ENCODE measurements at regions not wholly inside any gene's neighbourhood (a gene's known extent, or its start where the extent isn't known, plus 50 kb on each side); places are given as distances from the start of the nearest gene placed in this dataset.
"Not testable (repeated sequence)": the region's sequence is repeated elsewhere in the genome, so short reads cannot be mapped to it uniquely, and the experiment has no call there.

DNA sequence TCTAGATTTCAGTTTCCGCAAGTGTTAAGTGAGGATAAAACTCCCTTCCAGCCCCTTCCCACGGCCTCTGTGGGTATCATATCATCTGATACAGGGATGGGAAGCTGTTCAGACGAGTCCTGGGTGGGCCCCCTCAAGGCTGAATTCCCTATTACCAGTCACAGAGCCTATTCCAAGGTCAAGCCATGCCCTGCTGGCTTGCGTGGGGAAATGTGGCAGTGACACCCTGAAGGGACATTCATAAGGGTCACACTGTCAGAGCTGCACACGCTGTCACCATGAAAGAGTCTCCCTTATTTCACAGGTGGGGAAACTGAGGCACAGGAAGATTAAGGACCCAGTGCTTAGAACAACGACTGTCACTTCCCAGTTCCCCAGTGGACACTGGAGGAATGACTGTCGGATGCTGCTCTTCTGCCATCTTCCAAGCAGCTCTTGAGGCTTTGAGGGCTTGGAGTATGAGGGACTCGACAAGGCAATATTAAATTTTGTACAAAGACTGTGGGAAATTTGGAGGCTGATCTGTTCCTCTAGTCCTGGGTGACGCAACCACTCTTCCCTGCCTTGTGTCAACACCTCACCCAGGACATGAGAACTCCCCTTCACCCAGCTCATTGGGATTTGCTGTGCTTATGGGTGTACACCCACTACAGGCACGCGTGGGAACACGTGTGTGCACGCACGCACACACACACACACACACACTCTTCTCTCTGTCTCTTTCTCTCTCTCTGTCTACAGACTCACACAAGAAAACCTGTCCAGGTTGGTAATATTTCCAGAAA is 386.0 kb downstream of the RPS24 start:
- no peak for DNase-seq

DNA sequence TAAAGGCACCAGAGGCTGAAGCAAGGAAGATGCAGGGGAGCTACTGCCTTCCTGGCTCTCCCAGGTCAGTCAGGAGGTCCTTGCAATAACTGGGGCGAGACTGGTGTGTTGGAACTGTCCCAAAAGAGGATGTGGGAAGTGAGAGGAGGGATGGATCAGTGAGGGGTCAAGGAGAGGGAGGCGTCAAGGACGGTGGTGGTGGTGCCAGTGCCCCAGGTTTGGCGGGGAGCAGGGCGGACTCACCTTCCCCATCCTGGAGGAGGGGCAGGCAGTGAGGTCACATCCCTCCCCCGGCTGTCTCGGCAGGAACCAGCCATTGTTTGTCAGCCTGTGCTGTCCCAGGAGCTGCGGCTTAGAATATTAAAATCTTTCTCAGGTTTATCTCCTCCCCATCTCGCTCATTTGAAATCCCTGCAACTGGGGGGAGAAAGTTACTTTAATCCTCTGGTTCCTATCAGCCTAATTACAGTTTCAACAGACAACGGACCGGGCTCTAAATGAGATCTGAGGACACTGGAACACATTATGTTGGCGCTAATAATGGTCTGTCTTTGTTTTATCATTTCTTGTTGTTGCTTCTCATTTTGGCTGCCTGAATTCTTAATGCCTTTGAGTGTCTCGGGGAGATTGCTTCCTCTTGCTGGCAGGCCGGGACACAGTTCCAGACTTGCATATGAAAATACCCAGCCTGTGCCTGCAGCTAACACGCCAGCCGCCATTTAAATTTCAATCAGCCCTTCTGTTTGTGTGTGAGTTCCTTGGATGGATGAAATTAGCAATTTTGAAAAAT is 387.5 kb downstream of the RPS24 start:
- no peak for DNase-seq

DNA sequence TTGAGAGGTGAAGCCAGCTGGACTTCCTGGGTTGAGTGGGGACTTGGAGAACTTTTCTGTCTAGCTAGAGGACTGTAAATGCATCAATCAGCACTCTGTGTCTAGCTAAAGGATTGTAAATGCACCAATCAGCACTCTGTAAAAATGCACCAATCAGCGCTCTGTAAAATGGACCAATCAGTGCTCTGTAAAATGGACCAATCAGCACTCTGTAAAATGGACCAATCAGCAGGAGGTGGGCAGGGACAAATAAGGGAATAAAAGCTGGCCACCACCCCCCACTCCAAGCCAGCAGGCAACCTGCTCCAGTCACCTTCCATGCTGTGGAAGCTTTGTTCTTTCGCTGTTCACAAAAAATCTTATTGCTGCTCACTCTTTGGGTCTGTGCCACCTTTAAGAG is 390.4 kb downstream of the RPS24 start:
- DNase-seq = not testable (repeated sequence)

DNA sequence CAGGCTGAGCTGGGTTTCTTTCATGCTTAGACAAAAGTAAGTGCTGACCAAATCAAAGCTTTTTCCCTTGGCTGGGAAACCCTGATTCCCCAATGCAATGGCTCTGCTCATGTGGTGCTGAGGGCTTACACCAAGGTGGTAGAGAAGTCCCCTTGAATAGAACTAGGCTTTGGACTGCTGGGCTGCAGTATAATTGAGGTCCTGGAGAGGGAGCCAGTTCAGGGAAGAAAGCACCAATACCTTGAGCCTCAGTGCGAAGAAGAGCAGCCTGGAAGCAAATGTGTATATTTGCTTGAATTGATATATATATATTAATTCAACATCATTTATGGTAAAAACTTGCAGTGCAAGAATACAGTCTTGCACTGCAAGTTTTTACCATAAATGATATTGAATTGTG is 391.1 kb downstream of the RPS24 start:
- no peak for DNase-seq

DNA sequence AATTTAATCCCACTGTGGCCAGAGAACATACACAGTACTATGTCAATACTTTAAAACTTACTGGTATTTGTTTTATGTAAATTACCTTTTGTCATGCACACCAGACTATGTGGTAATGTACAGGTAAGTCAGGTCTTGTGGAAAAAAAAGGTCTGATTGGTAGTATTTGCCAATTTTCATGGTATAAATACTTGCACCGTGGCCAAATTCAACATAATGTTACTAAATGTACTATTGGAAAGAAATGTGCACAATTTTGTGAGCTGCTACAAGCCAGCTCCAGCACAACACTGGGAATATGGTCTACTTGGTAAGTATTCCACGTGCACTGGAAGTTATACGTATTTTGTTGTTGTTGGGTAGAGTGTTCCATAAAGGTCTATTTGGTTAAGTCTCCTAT is 392.5 kb downstream of the RPS24 start:
- DNase-seq = no peak

DNA sequence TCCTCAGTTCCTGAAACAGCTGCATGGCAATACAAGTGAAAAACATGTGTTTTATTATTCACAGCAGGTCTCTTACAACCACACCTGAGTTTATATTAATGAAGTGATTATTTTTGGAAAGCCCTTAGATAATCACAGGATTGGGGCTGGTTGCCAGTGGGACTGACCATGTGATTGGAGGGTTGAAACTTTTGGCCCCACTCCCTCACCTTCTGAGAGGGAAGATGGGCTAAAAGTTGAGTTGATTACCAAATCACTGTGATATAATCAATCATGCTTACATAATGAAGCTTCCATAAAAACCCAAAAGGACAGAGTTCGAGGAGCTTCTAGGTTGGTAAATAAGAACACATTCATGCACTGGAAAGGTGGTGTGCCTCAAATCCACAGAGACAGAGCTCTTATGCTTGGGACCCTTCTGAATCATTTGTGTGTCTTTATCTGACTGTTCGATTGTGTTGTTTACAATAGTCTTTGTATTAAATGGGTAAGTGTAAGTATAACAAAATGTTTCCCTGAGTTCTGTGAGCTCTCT is 393.9 kb downstream of the RPS24 start:
- no peak for DNase-seq

DNA sequence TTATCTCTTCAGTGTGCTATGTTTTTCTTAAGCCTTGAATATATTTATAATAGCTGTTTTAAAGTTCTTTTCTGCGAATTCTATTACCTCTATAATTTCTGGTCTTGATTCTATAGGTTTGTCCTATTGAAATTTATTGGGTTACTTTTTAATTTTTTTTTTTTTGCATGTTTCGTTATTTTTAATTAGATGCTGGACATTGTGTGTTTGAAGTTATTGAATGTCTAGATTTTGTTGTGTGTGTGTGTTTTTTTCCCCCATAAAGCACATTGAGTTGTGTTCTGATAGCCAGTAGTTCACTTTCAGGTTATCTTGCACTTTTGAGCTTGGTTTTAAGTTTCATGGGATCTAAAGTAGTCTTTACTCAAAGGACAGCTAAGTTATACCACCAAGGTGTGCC is 394.9 kb downstream of the RPS24 start:
- DNase-seq = no peak

DNA sequence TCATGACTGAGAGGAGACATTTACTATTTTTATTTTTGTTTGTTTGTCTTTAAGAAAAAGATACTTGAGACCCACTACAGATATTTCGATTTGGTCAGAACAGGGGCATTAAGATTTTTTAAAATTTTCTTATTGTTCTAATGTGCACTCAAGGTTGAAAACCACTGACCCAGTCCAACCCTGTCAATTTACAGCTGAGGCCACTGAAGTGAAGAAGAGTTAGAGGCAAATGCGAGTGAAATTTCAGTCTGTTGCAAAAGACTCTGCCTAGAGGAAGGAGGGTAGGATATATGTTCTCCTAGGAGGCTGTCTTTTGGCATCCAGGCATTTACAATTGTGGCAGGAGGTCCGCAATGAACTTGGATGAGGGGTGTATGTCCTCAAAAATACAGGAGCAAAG is 396.3 kb downstream of the RPS24 start:
- no peak for DNase-seq

DNA sequence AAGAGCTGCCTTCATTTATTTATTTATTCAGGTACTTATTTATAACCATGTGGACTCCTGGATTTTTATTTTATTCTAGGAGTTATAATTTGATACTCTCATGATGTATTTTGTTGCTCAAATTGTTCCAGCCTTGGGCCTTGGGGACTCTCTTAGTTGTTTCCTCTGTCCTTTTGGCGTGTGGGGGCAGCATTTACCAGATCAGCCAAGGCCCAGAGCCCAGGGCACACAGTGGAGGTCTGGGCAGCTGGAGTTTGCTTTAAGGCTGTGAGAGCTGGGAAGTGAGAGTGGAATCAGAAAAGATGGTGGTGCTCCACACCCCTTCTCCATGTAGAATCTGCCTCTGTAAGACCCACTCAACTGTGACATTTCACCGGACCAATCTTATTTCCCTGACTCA is 398.9 kb downstream of the RPS24 start:
- DNase-seq = no peak

DNA sequence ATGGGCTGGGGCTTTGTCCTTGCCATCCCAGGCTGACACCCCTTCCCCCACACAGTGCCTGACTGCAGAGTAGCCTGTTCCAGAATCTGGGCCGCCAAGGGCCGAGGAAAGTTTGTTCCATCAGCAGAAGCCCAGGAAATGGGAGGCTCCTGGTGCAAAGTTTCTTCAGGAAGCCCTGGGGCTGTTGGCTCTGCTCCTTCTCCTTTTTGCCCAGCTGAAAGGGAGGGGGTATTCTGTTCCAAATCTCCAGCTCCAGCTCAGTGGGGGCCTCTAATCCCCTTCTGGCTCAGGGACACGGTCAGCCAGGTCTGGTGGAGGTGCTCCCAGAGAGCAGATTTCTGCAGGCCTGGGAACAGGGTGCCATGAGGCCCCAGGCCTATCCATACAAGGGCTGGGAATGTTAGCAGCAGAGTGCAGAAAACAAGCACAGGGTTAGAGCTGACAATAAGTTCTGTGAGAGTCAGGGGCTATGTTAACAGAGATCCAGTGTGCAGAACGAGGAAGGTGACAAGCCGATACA is 399.5 kb downstream of the RPS24 start:
- DNase-seq = no peak

DNA sequence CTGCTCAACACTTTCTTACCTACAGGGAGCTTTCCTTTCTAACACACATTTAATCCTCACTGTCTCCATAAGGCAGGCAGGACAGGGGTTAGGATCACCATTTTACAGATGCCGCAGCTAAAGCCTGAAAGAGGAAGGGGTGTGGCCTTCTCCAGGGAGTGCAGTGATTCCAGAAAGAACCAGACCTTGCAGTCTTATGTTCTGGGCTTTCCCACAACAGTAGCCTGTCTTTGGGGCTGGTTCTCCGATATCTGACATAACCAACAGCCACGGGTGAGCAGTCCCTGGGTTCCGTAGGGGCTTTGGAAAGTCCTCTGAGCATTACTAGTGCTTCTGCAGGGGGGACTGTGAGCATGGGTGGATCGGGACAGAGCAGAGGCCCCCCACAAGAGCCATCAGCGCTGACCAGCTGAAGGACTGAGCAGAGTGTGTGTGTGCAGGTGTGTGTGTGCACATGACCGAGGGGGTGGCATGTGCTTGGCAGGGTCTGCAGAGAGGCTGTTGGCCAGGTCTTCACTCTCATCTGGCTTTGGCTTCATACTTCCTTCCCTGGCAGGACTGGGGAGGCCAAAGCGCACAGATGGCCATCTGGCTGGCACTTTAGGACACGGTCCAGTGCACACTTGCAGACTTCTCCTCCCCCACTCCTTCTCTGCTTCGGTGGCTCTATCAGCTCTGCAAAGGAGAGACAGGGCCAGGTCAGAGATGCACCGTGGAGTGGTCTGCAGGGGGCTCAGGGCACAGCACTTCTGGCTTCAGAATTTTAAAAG is 400.3 kb downstream of the RPS24 start:
- no peak for DNase-seq

DNA sequence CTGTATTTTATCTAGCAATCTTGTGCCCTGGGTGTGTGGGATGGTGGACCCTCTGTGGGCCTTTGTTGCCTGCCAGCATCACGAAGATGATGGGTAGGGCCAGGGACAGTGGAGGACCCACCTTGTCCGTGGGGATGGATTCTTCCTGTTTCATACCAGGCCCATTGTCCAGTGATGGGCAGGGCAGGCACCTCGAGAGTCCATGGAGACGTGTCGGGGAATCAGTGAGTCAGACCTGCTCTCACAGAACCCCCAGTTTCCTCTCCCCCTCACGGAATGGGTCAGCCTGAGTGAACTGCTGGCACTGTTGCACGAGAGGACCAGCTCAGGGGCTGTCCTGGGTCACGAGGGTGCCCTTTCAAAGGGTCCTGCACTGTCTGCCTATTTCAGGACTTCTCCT is 401.2 kb downstream of the RPS24 start:
- DNase-seq = no peak

DNA sequence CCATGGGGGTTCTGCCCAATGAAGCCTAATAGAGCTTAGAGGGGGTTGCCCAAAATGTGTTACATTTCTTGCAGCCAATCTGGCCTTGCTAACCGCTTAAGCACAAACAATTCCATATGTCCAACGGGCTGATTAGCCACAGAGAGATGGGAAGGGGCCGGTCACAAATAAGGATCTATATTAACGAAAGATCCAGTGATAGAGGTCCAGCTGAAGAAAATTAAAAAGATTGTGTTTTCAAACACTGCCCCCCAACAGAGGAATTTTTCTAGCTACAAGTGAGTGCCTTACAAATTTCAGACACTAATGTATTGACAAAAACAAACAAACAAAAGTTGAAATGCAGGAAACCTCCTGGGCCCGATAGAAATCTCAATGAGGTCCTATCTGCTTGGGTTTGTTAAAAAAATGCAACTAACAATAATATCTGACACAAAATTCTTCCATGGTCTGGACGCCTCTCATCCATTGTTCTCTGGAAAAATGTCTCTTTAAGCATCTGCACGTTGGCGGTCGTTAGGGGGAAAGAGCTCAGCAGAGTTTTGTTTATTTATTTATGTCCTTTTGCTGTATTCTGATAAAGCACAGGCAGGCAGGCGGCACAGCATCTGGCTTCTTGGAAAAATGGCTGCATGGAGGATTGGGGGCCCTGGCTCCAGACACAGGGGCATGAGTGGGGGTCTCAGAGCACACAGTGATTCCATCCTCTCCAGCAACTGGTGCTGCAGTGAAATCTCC is 402.0 kb downstream of the RPS24 start:
- DNase-seq = no peak

DNA sequence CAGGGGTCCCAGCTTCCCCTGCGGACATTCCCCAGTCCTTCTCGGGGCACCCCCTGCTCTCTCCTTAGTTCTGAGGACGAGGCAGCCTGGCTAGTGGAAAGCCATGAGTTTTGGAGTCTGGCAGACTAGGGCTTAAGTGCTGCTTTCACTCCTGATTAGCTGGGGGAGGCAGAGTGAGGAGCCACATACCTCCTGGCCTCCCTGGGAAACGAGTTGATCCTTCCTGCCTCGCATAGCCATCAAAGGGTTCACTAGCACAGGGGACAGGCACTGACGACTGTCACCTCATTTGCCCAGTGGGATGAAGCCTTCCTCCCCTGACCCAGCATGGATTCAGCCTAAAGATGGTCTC is 402.5 kb downstream of the RPS24 start:
- no peak for DNase-seq

DNA sequence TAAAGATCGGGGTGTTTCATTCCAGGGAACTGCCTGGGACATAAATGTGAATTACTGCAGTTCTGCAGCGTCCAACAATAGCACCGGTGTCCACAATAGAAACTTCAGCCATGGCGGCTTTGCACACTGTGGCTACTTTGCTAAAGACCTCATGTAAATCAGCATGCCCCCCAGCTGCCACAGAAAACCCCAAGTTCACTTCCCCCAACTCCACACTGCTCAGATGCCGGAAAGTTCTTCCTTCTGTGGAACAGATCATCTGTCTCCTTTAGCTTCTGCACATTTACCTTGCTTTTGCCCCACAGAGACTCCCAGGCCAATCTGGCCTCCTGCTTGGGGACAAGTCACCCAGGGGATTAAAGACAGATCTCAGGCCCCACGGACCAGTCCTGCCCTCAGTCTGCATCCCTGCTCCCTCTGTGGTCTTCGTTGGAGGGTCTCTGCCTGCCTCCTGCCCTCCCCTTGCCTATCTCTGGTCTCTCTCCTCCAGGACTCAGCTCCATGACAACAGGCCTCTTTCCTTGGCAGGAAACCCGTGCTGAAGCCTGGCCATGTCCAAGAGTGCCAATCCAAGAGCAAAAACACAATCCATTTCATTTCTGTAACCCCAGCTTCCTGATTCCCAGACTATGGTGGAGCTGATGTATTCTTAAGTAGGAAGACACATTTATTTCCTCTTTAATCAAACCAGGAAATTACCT is 403.2 kb downstream of the RPS24 start:
- DNase-seq = no peak

DNA sequence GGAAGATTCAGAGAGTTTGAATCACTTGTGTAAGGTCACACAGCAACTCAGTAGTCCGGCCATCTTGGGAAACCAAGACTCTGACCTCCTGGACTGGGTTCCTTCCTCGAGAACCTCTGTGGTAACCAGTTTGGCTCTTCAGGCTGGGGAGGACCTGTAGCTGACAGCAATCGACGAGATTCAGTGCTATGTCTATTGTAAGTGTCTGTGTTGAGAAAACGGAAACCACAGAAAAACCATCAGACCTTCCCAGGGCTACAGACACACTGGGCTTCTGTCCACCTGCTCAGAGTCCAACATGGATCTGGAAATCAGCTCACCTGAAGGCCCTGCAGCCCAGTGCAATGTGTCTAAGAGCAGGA is 403.7 kb downstream of the RPS24 start:
- DNase-seq = no peak

DNA sequence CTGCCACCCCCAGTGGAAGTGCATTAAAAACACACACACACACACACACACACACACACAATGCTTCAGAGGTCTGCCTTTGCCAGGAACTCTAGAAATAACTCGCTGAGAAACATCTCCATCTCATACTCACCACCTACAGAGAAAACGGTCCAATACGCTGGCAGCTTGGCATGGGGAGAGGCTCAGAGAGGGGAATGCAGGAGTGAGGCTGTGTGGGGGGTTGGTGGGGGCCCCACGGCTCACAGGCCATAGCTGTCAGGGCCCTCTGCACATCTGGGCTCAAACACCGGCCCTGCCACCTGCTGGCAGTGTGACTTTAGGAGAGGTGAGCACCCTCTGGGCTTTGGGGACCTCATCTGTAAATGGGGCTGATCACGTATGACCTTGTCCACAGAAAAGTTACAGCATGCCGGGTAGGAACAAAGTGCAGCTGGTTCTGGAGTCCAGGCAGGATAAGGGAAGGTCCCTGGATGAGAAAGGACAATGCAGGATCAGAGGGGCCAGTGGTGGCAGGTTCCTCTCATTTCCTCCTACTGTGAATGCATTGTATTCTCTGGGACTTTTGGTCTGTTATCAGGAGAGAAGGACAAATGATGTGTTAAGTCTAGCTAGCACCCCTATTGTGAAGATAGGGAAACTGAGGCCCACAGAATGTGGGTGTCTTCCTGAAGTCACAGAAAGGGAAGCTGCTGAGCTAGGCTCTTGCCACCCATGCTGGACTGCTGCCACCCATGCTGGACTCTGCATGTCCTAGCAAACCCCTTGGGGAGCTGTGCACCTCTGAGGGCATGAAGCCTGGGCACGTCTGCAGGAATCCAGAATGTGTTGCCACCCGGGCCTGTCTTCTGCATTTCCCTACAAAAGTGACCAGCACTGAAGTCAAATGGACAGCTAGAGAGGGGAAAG is 404.6 kb downstream of the RPS24 start:
- DNase-seq = no peak

DNA sequence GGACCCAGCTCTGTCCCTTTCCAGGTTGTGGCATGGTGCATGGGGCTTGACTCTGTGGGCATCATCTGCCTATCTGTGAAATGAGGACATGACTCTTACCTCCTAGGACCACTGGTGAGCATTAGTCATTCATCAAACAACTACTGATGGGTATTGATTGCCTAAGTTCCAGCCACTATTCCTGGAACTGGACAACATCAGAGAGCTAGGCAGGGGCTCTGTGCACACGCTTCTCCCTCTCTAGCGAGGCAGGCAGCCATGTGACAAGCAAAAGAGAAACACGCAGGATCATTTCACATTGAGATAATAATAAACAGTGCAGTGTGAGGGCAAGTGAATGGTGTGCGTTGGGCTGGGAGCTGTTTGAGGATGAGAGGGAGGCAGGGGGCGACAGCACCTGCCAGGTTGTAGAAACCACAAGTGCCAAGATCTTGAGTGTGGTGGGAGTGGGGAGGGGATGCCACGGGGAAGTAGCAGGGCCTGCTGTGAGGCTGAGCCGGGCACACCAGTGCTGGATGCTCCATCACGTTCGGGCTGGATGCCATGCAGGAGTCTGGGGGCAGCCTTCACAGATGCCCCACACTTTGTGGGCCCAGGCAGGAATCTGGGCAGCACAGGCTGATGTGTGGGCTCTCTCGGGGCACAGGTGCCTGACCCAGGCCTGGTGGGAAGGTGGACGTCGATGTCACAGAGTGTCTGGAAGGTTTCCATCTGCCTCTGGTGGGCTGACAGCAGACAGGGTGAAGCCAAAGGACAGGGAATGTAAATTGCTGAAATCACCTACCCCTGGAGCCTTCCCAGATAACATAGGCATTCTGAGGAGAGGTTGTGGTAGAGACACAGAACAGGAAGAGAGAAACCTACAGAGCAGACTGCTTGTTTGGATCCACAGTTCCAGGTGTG is 405.5 kb downstream of the RPS24 start:
- no peak for DNase-seq

DNA sequence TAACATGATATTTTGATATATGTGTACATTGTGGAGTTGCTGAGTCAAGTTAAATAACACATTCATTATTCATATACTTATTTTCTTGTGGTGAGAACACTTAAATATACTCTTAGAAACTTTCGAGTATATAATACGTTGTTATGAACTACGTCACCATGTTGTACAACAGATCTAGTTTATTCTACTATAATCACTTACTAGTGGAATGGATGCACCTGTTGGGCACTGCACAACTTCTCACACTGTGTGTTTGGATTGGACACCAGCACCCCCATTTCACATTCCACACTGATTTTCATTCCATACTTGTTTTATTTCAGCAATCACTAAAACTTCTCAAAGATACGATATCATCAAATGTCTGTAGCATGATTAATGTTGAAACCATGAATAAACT is 407.3 kb downstream of the RPS24 start:
- no peak for DNase-seq

DNA sequence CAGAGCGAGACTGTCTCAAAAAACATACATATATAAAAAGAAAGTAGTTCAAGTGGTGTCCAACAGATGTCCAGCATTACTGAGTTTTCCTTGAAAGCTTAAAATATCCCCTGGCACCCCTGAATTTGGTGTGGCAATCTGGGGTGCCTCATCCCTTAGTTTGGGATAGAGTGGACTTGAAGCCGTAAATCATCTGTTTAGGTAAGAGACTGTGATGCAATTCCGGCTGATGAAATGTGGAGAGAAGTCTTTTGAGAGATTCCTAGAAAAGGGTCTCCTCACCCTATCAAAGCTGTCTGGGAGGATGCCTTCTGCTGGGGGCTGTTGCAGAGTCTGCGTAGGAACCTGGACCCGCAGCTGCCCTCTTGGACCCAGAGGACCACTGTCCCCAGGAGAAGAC is 408.0 kb downstream of the RPS24 start:
- no peak for DNase-seq
